Cortex of kidney (tissue), 1 donor: ENCODE measurements at regions not wholly inside any gene's neighbourhood (a gene's known extent, or its start where the extent isn't known, plus 50 kb on each side); places are given as distances from the start of the nearest gene placed in this dataset.
"Not testable (repeated sequence)": the region's sequence is repeated elsewhere in the genome, so short reads cannot be mapped to it uniquely, and the experiment has no call there.

Experiments
- DNase-seq: peaks from one replicate; lab custom pipeline; 2025; lab: John Stamatoyannopoulos, UW

DNA sequence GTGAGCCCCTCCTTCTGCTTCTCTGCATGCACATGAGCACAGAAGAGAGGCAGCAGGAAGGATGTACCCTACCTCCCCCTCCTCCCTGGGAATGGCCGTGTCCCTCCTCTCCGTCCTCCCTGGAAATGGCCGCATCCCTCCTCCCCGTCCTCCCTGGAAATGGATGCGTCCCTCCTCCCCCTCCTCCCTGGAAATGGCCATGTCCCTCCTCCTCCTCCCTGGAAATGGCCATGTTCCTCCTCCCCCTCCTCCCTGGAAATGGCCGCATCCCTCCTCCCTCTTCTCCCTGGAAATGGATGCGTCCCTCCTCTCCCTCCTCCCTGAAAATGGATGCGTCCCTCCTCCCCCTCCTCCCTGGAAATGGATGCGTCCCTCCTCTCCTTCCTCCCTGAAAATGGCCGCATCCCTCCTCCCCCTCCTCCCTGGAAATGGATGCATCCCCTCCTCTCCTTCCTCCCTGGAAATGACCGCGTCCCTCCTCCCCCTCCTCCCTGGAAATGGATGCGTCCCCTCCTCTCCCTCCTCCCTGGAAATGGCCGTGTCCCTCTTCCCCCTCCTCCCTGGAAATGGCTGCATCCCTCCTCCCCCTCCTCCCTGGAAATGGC lies 428.6 kb downstream of the AACS start:
- DNase-seq: no peak

- DNase-seq: no peak
These were observed 437.9 kb downstream of the AACS start for GRCh38 chr12:125503128-125503527.

- DNase-seq: no peak
These were observed 444.0 kb downstream of the AACS start for GRCh38 chr12:125509195-125509594.

DNA sequence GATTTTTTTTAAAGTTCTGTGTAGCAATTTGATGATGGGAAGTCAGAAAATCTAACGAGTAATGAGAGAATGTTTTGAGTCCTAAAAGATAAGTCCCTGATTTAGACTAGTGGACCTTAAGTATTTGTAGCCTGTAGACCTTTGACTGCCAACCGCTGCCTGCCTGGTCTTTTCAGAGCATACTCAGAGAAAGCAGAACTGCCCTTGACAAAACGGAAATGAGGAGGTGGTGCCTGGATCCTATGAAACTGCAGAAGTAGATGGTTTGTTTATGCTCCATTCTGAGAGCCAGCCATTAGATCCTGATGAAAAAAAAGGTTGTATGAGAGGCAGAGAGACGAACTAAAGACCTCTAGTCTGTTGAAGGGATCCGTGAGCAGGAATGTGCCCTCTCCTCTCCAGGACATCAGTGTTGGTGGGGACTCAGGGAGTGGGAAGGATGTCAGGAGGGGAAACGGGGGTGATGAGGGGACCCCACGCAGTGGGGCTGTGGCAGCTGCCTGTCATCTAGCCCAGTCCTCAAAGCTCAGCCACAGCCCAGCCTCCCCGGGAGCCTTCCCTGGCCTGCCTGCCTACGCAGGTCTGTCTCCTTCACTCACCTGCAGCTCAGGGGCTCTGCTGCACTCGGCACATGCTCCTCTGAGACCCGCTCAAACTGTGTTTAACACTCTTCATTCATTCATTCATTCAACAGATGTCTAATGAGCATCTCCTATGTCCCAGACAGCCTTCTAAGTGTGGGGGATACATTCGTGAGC lies 447.5 kb downstream of the AACS start:
- DNase-seq: no peak

GRCh38 chr12:125515887-125516286 lies 450.7 kb downstream of the AACS start:
- DNase-seq: no peak

- DNase-seq: no peak
These were observed 452.8 kb downstream of the AACS start for GRCh38 chr12:125518074-125518473.

DNA sequence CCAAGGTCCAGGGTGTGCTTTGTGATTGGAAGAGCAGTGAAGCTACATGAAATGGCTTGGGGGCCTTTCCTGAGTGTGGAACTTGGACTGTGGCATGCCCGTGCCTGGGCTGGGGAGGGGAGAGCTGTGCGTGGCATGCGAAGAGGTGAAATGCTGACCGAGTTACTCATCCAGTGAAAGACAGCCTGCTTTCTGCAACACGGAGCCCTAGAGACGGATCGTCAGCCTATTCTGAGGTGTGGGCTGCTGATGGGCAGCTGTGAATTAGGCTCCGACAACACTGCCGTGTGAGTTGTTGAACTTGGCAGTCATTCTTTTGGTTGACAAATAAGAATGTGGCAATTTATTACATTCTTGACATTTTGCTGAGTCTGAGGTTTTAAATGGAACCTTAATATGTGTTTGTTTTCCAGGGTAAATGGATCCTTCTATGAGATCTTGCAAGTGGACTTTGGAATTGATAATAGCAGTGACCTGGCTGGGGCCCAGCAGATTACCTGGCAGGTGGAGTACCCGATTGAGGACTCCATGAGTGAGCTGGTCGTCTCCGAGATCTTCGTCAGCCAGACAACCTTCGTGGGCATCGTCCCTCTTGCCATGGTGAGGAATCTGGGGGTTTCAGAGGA lies 453.9 kb downstream of the AACS start:
- no peak for DNase-seq

- no peak for DNase-seq
These were observed 460.6 kb downstream of the AACS start for GRCh38 chr12:125525879-125526278.

DNA sequence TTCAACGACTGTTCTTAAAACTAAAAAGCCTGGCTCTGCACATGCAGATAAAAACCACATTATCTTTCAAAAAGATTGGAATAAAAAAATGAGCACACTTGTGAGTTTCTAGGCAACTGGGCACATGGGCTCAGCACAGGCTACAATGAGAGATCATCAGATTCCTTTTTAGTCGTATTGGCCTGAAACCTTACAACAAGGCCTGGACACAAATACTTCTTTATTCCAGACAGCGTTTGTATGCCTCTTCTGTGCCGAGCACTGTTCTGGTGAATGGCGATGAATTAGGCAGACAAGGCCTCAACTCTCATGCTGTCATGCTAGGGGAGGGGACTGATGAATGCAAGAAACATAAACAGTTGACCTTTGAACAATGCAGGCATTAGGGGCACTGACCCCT lies 463.0 kb downstream of the AACS start:
- DNase-seq: no peak

GRCh38 chr12:125530201-125530600 lies 465.0 kb downstream of the AACS start:
- no peak for DNase-seq

DNA sequence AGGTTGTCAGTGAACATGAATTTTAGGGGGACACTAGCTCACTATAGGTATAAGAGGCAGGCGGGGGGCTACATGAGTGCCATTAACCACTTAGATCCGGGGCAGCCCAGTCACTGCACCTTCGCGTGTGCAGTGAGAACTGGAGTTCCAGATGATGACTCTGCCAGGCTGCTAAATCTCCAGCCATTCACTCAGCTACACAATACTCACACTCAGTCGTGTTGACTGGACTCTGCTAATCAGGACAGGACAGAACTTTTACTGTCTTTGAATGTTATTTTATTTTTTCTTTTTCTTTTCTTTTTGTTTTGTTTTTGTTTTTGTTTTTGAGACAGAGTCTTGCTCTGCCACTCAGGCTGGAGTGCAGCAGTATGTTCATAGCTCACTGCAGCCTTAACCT lies 465.6 kb downstream of the AACS start:
- DNase-seq: no peak

DNA sequence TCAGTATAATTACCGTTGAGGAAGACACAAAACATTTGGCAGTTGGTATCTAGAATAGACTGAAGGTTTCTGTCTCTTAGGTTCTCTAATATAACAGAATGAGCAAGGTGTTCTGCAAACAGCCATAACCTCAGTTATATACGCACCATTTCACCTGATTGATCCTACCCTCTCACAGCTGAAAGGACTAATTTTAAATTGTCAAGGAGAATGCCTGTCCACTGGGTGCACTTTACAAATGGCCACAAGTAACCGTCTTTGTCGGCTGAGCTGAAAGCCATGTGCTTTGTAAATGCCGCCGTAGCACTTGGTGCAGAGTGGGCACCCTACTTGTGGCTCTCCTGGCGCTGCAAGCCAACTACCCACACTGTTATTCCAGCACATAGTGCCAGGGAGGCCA lies 466.3 kb downstream of the AACS start:
- no peak for DNase-seq

GRCh38 chr12:125533434-125534029 lies 468.3 kb downstream of the AACS start:
- DNase-seq: no peak

- no peak for DNase-seq
These were observed 473.4 kb downstream of the AACS start for GRCh38 chr12:125538401-125539199.

DNA sequence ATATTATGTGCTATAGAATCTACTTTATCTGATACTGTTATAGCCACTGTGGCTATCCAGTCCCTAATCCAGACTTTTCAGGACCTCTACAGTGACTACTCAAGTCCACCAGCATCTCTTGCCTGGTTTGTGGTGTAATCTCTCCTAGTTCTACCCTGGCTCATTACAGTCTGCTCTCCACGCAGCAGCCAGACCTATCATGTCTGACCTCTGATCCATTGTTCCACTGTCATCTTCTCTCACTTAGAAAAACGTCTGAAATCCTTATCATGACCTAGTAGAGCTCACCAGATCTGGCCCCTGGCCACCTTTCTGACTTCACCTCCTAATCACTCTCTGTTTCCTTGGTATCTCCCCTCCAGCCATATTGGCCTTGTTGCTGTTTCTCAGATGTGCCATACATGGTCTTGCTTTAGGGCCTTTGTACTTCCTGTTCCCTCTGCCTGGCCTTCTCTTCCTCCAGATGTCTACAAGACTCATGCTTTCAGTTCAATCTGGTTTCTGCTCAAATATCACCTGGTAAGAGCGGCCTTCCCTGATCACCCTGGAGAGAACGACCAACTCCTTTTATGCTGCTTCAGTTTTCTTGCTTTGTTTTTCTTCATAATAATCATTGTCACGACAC lies 475.5 kb downstream of the AACS start:
- no peak for DNase-seq

- no peak for DNase-seq
These were observed 479.7 kb downstream of the AACS start for GRCh38 chr12:125544960-125545359.

DNA sequence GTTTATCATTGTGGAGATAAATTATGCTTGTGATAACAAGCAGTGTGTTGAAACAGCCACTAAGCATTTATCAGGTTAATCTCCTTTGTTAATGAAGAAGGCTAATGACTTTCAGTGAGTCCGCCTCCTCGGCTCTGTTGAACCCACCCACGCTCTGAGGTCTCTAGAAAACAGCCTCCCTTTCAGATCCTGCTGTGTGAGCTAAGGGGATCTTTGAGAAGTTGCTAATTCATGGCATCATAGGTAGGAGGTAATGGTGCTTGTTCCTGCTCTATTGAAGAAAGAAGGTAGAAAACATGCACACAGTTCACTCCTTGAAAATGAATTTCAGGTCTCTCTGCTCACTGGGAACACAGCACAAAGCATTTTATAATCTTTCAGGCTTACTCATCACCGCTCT lies 483.9 kb downstream of the AACS start:
- no peak for DNase-seq

DNA sequence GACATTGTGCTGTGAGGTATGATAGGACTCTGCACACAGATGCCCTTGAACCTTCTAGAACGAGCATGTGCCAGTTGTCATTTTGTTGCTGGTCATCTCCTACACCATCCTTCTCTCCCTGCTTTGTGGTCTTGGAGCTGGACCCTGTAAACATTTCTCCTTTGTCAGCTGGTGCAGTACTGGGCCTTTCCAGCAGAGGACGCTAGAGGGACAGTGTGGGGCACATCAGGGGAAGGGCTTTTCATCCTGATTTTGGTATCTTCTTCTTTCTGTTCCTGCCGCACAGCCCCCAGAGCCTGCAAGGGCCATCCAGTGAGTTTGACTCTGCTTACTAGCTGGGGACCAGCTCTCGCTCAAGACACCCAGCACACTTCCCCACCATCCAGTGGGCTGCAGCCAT lies 484.6 kb downstream of the AACS start:
- DNase-seq: no peak

- DNase-seq: no peak
These were observed 487.1 kb downstream of the AACS start for GRCh38 chr12:125552295-125552694.

GRCh38 chr12:125561008-125561407 lies 495.8 kb downstream of the AACS start:
- not testable (repeated sequence) for DNase-seq

GRCh38 chr12:125564753-125565152 lies 499.5 kb downstream of the AACS start:
- DNase-seq: no peak

DNA sequence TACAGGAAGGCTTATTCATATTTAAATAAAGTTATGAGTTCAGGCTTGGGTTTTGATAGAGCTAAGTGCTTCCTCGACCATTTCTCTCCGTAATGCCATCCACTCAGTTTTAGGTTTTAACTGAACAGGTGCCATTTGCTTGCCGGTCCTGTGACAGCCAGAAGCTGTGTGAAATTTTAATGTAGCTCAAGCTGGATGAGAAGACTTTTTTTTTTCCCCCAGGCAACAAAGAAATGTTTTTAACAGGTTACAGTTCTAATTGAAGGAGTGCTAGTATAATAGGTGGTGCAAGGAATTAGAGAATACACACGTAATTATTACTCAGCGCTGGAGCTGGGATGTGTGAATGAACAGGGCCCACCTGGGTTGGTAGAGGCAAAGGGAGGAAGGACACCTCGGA lies 502.3 kb downstream of the AACS start:
- no peak for DNase-seq
